WTC11 (cell line): ENCODE measurements at regions not wholly inside any gene's neighbourhood (a gene's known extent, or its start where the extent isn't known, plus 50 kb on each side); places are given as distances from the start of the nearest gene placed in this dataset.

Experiments
- ATAC-seq: fragments of 200-7000 bp; cut with Tn5 transposase; 2 replicates; pipeline ENCODE4 v1.10.0; 2021; ENCODE audit warnings: mild to moderate bottlenecking, moderate library complexity
- CTCF ChIA-PET: fragments of 300-600 bp; sonication (Branson Sonifier 250); formaldehyde crosslinking; loops from one replicate; lab custom pipeline; 2021; ENCODE audit warnings: antibody characterized with exemption; lab: Charles Lee
- POLR2A ChIA-PET: fragments of 350-600 bp; sonication (Branson Sonifier 250); formaldehyde crosslinking; loops from one replicate; lab custom pipeline; 2021; ENCODE audit warnings: antibody characterized with exemption; lab: Charles Lee
- DNase-seq: peaks from one replicate; pipeline ENCODE4 v3.0.0; 2021; ENCODE audit warnings: low spot score
- H3K27ac Mint-ChIP-seq: 2 replicates; pipeline ENCODE4 v1.8.0; 2021; ENCODE audit warnings: mixed read lengths
- H3K27me3 Mint-ChIP-seq: 2 replicates; pipeline ENCODE4 v1.8.0; 2021; ENCODE audit warnings: low read depth, mild to moderate bottlenecking, moderate library complexity, mixed read lengths
- H3K36me3 Mint-ChIP-seq: 2 replicates; pipeline ENCODE4 v1.8.0; 2021; ENCODE audit warnings: mixed read lengths
- H3K4me1 Mint-ChIP-seq: 2 replicates; pipeline ENCODE4 v1.8.0; 2022; ENCODE audit warnings: mixed read lengths
- H3K4me3 Mint-ChIP-seq: 2 replicates; pipeline ENCODE4 v1.8.0; 2021; ENCODE audit warnings: mild to moderate bottlenecking, moderate library complexity, mixed read lengths
- H3K9me3 Mint-ChIP-seq: 2 replicates; pipeline ENCODE4 v1.8.0; 2021; ENCODE audit warnings: mixed read lengths
- ETV6 ChIP-seq: sonication (generic); formaldehyde crosslinking; IDR thresholded peaks from 2 replicates; pipeline ENCODE4 v1.8.1; 2022; ENCODE audit warnings: mild to moderate bottlenecking, missing genetic modification reagents
- GABPB1 ChIP-seq: sonication (generic); formaldehyde crosslinking; IDR thresholded peaks from 2 replicates; pipeline ENCODE4 v1.8.1; 2023; ENCODE audit warnings: mild to moderate bottlenecking, missing genetic modification reagents
- IRF2 ChIP-seq: sonication (generic); formaldehyde crosslinking; IDR thresholded peaks from 2 replicates; pipeline ENCODE4 v1.8.0; 2022; ENCODE audit warnings: low read depth, missing genetic modification reagents, borderline replicate concordance
- PRRX2 ChIP-seq: fragments of 250-450 bp; sonication (Bioruptor Pico); IDR thresholded peaks from 2 replicates; pipeline ENCODE4 v1.8.0; 2021; ENCODE audit warnings: mild to moderate bottlenecking
- ZNF121 ChIP-seq: sonication (generic); formaldehyde crosslinking; IDR thresholded peaks from 2 replicates; pipeline ENCODE4 v1.8.0; 2023; ENCODE audit warnings: missing genetic modification reagents
- ZNF138 ChIP-seq: sonication (generic); formaldehyde crosslinking; conservative IDR thresholded peaks from 2 replicates; pipeline ENCODE4 v1.8.1; 2022; ENCODE audit warnings: mild to moderate bottlenecking, moderate library complexity, missing genetic modification reagents
- ZNF232 ChIP-seq: sonication (generic); formaldehyde crosslinking; IDR thresholded peaks from 2 replicates; pipeline ENCODE4 v1.8.0; 2022; ENCODE audit warnings: mild to moderate bottlenecking, missing genetic modification reagents
- ZNF317 ChIP-seq: sonication (generic); formaldehyde crosslinking; IDR thresholded peaks from 2 replicates; pipeline ENCODE4 v1.8.1; 2023; ENCODE audit warnings: low read depth, mild to moderate bottlenecking, moderate library complexity, missing genetic modification reagents, borderline replicate concordance
- ZNF396 ChIP-seq: fragments of 250-450 bp; sonication (Bioruptor Pico); IDR thresholded peaks from 2 replicates; pipeline ENCODE4 v1.8.0; 2021; ENCODE audit warnings: mild to moderate bottlenecking, moderate library complexity, borderline replicate concordance
- ZNF671 ChIP-seq: fragments of 250-450 bp; sonication (Bioruptor Pico); IDR thresholded peaks from 2 replicates; pipeline ENCODE4 v1.8.0; 2021; ENCODE audit warnings: mild to moderate bottlenecking
- TF ChIP-seq, protein P1 (sequence below): fragments of 250-450 bp; sonication (Bioruptor Pico); IDR thresholded peaks from 2 replicates; pipeline ENCODE4 v1.8.0; 2021; ENCODE audit warnings: mild to moderate bottlenecking
- TF ChIP-seq, protein P2 (sequence below): sonication (generic); formaldehyde crosslinking; IDR thresholded peaks from 2 replicates; pipeline ENCODE4 v1.8.0; 2022; ENCODE audit warnings: mild to moderate bottlenecking, missing genetic modification reagents
- TF ChIP-seq, protein P3 (sequence below): sonication (generic); formaldehyde crosslinking; IDR thresholded peaks from 2 replicates; pipeline ENCODE4 v1.8.0; 2022; ENCODE audit warnings: mild to moderate bottlenecking, missing genetic modification reagents
- TF ChIP-seq, protein P4 (sequence below): sonication (generic); formaldehyde crosslinking; IDR thresholded peaks from 2 replicates; pipeline ENCODE4 v1.8.1; 2022; ENCODE audit warnings: missing genetic modification reagents, borderline replicate concordance
- TF ChIP-seq, protein P5 (sequence below): sonication (generic); formaldehyde crosslinking; conservative IDR thresholded peaks from 2 replicates; pipeline ENCODE4 v1.8.1; 2022; ENCODE audit warnings: mild to moderate bottlenecking, missing genetic modification reagents
- TF ChIP-seq, protein P6 (sequence below): fragments of 250-450 bp; sonication (Bioruptor Pico); IDR thresholded peaks from 2 replicates; pipeline ENCODE4 v1.9.0; 2021; ENCODE audit warnings: mild to moderate bottlenecking
- TF ChIP-seq, protein P7 (sequence below): sonication (generic); formaldehyde crosslinking; IDR thresholded peaks from 2 replicates; pipeline ENCODE4 v1.8.1; 2023; ENCODE audit warnings: mild to moderate bottlenecking, missing genetic modification reagents
- TF ChIP-seq, protein P8 (sequence below): sonication (generic); formaldehyde crosslinking; IDR thresholded peaks from 2 replicates; pipeline ENCODE4 v1.8.0; 2023; ENCODE audit warnings: missing genetic modification reagents, mild to moderate bottlenecking, borderline replicate concordance
- TF ChIP-seq, protein P9 (sequence below): fragments of 250-450 bp; sonication (Bioruptor Pico); IDR thresholded peaks from 2 replicates; pipeline ENCODE4 v1.9.0; 2021; ENCODE audit warnings: moderate library complexity, mild to moderate bottlenecking, inconsistent platforms, borderline replicate concordance

DNA sequence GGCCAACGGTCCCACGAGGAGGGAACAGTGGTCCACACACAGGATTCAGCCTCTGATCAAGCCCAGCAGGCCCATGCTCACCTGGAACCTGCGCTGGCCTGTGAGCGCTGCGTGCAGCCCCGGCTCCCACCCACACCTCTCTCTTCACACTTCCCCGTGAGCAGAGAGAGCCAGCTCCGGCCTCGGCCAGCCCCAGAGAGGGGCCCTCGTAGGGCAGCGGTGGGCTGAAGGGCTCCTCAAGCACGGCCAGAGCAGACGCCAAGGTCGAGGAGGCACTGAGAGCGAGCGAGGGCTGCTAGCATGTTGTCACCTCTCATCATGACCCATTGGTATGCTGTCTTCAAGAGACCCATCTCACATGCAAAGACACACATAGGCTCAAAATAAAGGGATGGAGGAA is 83.0 kb upstream of the FMR1 start:
- no peak for DNase-seq
- TF ChIP-seq ZNF317 (CRISPR knock-in tag) (no peak), GABPB1 (CRISPR knock-in tag) (no peak), ZNF138 (CRISPR knock-in tag) (no peak), ZNF396 (no peak)
- TF ChIP-seq, protein P1, sequence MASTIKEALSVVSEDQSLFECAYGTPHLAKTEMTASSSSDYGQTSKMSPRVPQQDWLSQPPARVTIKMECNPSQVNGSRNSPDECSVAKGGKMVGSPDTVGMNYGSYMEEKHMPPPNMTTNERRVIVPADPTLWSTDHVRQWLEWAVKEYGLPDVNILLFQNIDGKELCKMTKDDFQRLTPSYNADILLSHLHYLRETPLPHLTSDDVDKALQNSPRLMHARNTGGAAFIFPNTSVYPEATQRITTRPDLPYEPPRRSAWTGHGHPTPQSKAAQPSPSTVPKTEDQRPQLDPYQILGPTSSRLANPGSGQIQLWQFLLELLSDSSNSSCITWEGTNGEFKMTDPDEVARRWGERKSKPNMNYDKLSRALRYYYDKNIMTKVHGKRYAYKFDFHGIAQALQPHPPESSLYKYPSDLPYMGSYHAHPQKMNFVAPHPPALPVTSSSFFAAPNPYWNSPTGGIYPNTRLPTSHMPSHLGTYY (CRISPR knock-in tag) = no peak
- TF ChIP-seq, protein P2, sequence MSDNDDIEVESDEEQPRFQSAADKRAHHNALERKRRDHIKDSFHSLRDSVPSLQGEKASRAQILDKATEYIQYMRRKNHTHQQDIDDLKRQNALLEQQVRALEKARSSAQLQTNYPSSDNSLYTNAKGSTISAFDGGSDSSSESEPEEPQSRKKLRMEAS (CRISPR knock-in tag) = no peak
- TF ChIP-seq, protein P3, sequence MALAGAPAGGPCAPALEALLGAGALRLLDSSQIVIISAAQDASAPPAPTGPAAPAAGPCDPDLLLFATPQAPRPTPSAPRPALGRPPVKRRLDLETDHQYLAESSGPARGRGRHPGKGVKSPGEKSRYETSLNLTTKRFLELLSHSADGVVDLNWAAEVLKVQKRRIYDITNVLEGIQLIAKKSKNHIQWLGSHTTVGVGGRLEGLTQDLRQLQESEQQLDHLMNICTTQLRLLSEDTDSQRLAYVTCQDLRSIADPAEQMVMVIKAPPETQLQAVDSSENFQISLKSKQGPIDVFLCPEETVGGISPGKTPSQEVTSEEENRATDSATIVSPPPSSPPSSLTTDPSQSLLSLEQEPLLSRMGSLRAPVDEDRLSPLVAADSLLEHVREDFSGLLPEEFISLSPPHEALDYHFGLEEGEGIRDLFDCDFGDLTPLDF (CRISPR knock-in tag) = no peak
- TF ChIP-seq, protein P4, sequence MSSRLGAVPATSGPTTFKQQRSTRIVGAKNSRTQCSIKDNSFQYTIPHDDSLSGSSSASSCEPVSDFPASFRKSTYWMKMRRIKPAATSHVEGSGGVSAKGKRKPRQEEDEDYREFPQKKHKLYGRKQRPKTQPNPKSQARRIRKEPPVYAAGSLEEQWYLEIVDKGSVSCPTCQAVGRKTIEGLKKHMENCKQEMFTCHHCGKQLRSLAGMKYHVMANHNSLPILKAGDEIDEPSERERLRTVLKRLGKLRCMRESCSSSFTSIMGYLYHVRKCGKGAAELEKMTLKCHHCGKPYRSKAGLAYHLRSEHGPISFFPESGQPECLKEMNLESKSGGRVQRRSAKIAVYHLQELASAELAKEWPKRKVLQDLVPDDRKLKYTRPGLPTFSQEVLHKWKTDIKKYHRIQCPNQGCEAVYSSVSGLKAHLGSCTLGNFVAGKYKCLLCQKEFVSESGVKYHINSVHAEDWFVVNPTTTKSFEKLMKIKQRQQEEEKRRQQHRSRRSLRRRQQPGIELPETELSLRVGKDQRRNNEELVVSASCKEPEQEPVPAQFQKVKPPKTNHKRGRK (CRISPR knock-in tag) = no peak
- TF ChIP-seq, all 79 proteins: peak for 0
- Mint-ChIP-seq H3K36me3 (peaks cover 26% of the 10 kb centered on the region), H3K27me3 (no peaks in the 10 kb centered on the region; the same call in 1 of the 2 replicates), H3K9me3 (peaks cover 57% of the 10 kb centered on the region), H3K4me1 (no peaks in the 10 kb centered on the region), H3K4me3 (no peak overlapping the region), H3K27ac (no peak overlapping the region)
- ChIA-PET POLR2A (no interaction called here), CTCF (no interaction called here)
- no peak for ATAC-seq

DNA sequence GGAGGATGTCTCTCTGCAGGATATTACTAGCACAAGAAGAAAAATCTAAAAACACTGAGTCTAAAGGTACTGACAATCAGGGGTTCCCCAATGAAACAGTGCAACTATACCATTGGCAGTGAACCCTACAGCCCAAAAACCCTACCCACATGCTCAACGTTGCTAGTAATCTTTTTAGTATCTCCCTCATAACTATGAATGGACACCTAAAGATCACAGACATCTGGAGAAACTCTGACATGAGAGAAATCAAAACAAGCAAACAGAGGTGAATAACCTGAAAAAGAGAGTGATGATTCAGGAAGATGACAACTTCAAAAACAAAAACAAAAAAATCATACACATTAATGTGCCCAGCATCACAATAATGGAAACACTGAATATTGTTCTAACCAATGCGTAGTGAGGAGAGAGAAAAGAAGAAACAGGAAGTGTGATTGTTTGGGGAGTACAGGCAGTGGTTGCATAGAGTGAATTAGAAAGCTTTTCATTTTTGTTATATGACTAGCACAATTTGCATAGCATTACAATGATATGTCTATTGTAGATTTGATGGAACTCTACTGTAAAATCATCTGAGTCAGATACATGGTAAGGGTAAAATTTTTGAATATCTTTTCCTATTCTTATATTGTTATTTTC is 78.9 kb upstream of the FMR1 start:
- H3K27me3 Mint-ChIP-seq = no peaks in the 10 kb centered on the region
- H3K36me3 Mint-ChIP-seq = peaks cover 24% of the 10 kb centered on the region
- peaks cover 53% of the 10 kb centered on the region for H3K9me3 Mint-ChIP-seq
- ATAC-seq (no peak), DNase-seq (no peak)
- no peak overlapping the region for H3K4me3 Mint-ChIP-seq
- ChIA-PET POLR2A (no interaction called here), CTCF (no interaction called here)
- no peaks in the 10 kb centered on the region for H3K4me1 Mint-ChIP-seq
- H3K27ac Mint-ChIP-seq = no peak overlapping the region
- TF ChIP-seq ZNF232 (CRISPR knock-in tag) (no peak), ETV6 (CRISPR knock-in tag) (no peak), PRRX2 (CRISPR knock-in tag) (no peak), ZNF671 (CRISPR knock-in tag) (no peak), ZNF121 (CRISPR knock-in tag) (no peak), IRF2 (CRISPR knock-in tag) (no peak)
- TF ChIP-seq, protein P5, sequence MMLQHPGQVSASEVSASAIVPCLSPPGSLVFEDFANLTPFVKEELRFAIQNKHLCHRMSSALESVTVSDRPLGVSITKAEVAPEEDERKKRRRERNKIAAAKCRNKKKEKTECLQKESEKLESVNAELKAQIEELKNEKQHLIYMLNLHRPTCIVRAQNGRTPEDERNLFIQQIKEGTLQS (CRISPR knock-in tag) = no peak
- TF ChIP-seq, protein P6, sequence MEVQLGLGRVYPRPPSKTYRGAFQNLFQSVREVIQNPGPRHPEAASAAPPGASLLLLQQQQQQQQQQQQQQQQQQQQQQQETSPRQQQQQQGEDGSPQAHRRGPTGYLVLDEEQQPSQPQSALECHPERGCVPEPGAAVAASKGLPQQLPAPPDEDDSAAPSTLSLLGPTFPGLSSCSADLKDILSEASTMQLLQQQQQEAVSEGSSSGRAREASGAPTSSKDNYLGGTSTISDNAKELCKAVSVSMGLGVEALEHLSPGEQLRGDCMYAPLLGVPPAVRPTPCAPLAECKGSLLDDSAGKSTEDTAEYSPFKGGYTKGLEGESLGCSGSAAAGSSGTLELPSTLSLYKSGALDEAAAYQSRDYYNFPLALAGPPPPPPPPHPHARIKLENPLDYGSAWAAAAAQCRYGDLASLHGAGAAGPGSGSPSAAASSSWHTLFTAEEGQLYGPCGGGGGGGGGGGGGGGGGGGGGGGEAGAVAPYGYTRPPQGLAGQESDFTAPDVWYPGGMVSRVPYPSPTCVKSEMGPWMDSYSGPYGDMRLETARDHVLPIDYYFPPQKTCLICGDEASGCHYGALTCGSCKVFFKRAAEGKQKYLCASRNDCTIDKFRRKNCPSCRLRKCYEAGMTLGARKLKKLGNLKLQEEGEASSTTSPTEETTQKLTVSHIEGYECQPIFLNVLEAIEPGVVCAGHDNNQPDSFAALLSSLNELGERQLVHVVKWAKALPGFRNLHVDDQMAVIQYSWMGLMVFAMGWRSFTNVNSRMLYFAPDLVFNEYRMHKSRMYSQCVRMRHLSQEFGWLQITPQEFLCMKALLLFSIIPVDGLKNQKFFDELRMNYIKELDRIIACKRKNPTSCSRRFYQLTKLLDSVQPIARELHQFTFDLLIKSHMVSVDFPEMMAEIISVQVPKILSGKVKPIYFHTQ (CRISPR knock-in tag) = no peak
- TF ChIP-seq, protein P7, sequence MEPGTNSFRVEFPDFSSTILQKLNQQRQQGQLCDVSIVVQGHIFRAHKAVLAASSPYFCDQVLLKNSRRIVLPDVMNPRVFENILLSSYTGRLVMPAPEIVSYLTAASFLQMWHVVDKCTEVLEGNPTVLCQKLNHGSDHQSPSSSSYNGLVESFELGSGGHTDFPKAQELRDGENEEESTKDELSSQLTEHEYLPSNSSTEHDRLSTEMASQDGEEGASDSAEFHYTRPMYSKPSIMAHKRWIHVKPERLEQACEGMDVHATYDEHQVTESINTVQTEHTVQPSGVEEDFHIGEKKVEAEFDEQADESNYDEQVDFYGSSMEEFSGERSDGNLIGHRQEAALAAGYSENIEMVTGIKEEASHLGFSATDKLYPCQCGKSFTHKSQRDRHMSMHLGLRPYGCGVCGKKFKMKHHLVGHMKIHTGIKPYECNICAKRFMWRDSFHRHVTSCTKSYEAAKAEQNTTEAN (CRISPR knock-in tag) = no peak
- TF ChIP-seq, protein P8, sequence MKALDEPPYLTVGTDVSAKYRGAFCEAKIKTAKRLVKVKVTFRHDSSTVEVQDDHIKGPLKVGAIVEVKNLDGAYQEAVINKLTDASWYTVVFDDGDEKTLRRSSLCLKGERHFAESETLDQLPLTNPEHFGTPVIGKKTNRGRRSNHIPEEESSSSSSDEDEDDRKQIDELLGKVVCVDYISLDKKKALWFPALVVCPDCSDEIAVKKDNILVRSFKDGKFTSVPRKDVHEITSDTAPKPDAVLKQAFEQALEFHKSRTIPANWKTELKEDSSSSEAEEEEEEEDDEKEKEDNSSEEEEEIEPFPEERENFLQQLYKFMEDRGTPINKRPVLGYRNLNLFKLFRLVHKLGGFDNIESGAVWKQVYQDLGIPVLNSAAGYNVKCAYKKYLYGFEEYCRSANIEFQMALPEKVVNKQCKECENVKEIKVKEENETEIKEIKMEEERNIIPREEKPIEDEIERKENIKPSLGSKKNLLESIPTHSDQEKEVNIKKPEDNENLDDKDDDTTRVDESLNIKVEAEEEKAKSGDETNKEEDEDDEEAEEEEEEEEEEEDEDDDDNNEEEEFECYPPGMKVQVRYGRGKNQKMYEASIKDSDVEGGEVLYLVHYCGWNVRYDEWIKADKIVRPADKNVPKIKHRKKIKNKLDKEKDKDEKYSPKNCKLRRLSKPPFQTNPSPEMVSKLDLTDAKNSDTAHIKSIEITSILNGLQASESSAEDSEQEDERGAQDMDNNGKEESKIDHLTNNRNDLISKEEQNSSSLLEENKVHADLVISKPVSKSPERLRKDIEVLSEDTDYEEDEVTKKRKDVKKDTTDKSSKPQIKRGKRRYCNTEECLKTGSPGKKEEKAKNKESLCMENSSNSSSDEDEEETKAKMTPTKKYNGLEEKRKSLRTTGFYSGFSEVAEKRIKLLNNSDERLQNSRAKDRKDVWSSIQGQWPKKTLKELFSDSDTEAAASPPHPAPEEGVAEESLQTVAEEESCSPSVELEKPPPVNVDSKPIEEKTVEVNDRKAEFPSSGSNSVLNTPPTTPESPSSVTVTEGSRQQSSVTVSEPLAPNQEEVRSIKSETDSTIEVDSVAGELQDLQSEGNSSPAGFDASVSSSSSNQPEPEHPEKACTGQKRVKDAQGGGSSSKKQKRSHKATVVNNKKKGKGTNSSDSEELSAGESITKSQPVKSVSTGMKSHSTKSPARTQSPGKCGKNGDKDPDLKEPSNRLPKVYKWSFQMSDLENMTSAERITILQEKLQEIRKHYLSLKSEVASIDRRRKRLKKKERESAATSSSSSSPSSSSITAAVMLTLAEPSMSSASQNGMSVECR = no peak
- TF ChIP-seq, protein P9, sequence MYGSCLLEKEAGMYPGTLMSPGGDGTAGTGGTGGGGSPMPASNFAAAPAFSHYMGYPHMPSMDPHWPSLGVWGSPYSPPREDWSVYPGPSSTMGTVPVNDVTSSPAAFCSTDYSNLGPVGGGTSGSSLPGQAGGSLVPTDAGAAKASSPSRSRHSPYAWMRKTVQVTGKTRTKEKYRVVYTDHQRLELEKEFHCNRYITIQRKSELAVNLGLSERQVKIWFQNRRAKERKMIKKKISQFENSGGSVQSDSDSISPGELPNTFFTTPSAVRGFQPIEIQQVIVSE (CRISPR knock-in tag) = no peak
